NCI-H2227 treated with DMSO at 0.1 percent for 48 hours (cell line): ENCODE measurements at regions not wholly inside any gene's neighbourhood (a gene's known extent, or its start where the extent isn't known, plus 50 kb on each side); places are given as distances from the start of the nearest gene placed in this dataset.
A peak's percentile ranks its signal among the peaks of the same experiment; 100 is the strongest.

Experiments
- DNase-seq: peaks from one replicate; lab custom pipeline; 2025; lab: John Stamatoyannopoulos, UW

DNA sequence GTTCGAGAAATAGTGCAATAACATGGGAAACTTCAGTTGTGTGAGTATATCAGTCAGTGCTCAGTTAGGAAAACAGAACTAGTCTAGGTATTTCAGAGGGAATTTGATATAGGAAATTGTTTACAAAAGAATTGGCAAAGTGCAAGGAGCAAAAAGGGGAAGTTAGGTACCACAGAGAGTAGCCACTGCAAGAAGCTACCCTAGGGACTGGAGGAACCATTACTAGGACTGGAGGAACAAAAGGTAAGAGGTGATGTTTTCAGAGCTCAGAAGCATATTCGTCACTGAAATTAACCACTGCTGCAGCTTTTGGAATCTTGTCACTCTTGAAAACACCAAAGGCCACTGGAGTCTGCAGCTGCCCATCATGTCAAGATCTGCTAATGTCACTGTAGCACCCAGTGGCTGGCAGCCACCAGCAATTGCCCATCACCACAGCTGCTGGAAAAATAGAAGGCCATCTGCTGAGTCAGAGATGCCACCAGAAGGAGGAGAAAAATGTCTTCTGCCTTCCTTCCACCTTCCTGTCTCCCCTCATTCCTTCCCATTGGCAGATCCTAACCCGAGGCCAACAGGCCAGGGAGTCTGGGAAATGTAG, 160.6 kb upstream of the RPS6KA3 start:
- DNase-seq: no peak

DNA sequence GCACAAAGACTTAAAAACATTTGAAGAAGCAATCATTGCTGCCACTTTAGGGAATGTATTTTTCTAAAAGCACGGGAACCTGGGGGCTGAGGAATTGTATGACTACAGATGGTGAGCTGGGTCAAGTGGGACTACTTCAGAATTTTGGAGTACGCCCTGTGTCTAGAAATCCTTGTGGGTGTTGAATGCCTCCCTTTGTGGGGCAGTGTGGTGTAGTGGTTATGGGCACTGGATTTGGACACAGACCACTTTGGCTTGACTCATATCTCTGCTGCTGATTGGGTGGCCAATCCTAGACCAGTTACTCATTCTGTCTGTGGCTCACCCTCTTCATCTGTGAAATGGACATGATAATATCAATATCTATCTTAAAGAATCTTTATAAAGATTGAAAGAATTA, 155.0 kb upstream of the RPS6KA3 start:
- DNase-seq: no peak

GRCh38 chrX:20421275-20421674, 154.6 kb upstream of the RPS6KA3 start:
- DNase-seq: no peak

DNA sequence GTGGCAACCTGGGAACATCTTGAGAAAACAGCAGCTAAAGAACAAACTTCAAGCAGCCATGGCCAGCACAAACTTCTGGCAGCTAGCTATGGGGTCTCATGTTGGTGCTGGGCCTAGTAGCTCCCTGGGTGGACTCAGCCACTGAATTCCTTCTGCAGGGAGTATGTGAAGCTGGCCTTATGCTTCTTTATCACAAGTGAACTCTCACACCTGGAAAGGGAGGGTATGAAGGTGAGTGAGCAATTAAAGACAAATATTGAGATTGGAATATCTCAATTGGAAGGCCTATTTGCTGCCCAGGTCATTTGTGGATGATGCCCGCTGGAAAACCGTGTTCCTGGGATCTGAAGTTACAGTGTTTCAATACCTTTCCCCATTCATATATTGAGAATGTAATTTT, 153.3 kb upstream of the RPS6KA3 start:
- no peak for DNase-seq

DNA sequence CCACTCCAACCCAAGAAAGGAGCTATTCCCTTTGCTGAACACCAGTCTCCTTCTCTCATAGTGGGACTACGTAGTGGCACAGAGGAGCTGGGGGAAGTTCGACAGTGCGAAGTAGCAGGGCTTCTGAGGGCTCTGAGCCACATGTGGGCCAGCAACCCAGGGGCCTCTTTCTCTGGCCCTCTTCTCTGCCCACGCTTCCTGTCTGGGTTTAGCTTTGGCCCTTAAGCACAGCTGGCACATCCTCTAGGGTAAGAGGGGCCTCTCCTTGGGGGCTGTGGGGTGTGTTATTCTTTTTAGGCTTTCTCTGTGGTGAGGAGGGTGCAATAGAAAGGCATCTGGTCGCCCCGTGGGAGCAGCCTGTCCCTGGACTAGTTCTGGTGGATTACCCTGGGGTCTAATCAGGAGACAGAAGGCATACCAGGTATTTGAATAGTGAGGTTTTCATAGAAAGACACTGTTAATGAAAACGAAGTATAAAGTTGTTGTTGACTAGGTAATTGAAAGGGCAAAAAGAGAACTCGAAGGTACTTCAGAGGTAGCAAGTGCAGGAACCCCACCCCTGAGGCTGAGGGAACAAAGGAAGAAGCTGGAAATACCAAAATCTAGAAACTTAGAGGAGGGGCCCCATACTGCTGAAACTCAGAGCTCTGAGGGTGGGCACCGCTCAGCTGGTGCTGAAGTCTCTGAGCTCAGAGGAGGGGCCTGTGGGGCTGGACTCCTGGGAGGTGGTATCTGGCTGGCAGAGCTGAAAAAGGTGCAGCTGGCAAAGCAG, 151.9 kb upstream of the RPS6KA3 start:
- no peak for DNase-seq

- peak; percentile 44 for DNase-seq
Measured at GRCh38 chrX:20414762-20415445, 148.2 kb upstream of the RPS6KA3 start.

DNA sequence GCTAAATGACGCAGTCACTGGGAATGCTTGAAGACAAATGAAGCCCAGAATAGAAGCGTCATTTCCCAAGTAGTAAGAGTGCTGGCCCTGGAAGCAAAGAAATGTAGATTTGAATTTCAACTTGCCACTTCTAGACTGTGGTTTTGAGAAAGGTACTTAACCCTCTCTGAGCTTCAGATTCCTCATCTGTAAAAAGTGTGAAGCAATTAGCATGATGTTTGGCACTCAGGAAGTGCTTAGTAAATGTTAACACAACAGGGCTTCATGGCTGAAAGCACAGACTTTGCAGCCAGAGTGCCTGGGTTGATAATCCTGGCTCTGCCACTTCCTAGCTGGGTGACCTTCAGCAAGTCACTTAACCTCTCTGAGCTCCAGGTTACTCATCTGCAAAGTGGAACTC, 147.4 kb upstream of the RPS6KA3 start:
- no peak for DNase-seq

- no peak for DNase-seq
Measured at GRCh38 chrX:20412871-20413486, 146.3 kb upstream of the RPS6KA3 start.

- DNase-seq: no peak
Measured at GRCh38 chrX:20410540-20410939, 143.8 kb upstream of the RPS6KA3 start.

DNA sequence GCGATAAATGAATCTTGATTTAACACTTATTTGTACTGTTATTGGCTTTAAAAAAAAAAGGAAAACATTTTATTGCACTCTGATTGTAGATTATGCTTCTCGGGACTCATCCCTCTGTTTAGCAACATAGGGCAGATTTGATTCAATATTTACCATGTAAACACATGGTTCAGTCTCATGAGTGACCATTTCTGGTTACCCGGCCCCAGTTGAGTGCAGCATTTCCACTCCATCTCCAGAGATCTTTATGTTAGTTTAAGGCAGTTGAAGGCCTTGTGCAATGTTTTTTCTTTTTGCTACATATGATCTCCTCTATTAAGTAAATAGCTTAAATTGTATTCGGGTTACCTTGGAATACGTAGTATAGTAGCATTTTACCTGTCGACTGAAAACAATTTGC, 143.3 kb upstream of the RPS6KA3 start:
- DNase-seq: no peak

DNA sequence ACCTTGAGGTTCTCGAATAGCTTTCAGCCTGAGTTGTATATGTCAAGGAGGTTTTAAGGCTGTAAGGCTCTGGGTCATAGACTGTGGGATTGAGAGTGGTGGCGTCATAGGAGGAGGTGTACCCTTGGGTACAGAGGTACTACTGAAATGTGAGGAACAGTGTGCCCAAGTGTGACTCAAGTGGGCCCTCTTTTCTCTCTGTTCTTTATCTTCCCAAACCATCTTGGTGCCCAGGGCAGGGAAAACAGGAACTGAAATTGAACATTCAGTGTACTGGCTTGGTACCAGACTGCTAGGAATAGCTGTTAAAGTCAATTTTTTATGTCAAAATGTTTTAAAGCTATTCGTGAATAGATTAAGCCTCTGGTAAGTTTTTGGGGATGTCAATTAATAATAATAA, 136.2 kb upstream of the RPS6KA3 start:
- no peak for DNase-seq

DNA sequence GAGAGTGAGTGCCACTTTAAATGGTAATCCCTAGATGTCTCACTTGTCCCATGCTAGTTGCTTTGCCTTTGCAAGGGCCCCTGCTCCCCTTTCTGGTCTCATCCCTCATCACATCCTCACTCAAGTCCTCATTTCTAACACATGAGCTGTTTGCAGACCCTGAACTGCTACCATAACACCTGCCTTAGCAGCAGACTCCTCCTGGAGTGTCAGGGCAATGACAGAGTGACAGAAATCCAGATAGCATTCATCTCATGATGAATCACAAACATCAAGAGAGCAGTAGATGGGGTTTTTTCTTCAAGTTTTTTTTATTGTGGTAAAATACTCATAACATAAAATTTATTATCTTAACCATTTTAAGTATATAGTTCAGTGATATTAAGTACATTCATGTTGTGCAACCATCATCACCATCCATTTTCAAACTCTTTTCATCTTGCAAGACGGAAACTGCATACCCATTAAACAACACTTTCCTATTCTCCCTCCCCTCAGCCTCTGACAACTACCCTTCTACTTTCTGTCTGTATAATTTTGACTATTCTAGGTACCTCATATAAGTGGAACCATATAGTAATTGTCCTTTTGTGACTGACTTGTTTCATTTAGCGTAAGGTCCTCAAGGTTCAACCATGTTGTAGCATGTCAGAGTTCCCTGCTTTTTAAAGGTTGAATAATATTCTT, 133.2 kb upstream of the RPS6KA3 start:
- no peak for DNase-seq

- DNase-seq: no peak
Measured at GRCh38 chrX:20397587-20397986, 130.9 kb upstream of the RPS6KA3 start.

DNA sequence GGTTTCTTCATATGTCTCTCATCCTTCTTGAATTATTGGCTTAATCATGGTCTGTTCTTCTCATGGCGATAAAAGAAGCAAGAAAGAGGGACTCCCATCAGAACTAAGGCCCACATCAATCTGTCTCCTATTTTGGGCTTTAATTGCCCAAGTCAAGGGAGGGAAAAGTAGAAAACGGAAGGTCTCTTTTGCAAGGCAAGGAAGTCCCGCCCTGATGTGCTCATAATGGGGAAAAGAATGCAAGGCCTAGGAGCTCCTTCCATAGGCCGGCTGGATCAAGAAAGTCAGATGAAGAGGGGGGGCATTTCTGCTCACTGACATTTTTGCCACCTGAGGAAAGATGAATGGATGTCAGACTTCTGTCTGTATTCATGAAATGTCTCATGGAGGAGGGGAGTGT, 127.7 kb upstream of the RPS6KA3 start:
- no peak for DNase-seq

DNA sequence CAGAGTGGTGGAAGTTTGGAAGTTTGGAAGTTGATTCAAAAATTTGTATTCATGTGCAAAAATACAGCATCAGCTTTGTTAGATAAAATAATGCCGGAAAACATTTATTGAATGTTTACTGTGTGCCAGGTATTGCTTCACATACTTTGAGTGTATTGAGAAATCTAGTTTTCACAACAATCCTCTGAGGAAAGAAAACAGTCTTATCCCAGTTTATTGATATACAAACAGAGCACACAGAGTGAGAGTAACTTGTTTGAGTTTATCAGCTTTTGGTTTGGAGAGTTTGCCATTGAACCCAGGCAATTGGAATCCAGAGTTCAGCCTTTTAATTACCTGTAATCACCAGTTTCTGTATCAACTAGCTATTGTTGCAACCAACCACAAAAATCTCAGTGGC, 127.2 kb upstream of the RPS6KA3 start:
- DNase-seq: no peak

- DNase-seq: no peak
Measured at GRCh38 chrX:20388594-20388993, 121.9 kb upstream of the RPS6KA3 start.

GRCh38 chrX:20383477-20383876, 116.8 kb upstream of the RPS6KA3 start:
- DNase-seq: no peak

- no peak for DNase-seq
Measured at GRCh38 chrX:20382518-20383297, 116.0 kb upstream of the RPS6KA3 start.

- DNase-seq: no peak
Measured at GRCh38 chrX:20382082-20382481, 115.4 kb upstream of the RPS6KA3 start.

- DNase-seq: no peak
Measured at GRCh38 chrX:20378233-20378920, 111.7 kb upstream of the RPS6KA3 start.

- DNase-seq: peak; percentile 46
Measured at GRCh38 chrX:20374900-20375438, 108.3 kb upstream of the RPS6KA3 start.
